Activated CD4-positive, alpha-beta T cell treated with anti-CD3 and anti-CD28 coated beads, Interleukin-2, Interleukin-6, amounts not matched to agents 100 ng/mL and 50 ng/mL, durations not matched to agents 16 hours and 8 hours (primary cell): ENCODE measurements at regions not wholly inside any gene's neighbourhood (a gene's known extent, or its start where the extent isn't known, plus 50 kb on each side); places are given as distances from the start of the nearest gene placed in this dataset.
A peak's percentile ranks its signal among the peaks of the same experiment; 100 is the strongest.
"Not testable (repeated sequence)": the region's sequence is repeated elsewhere in the genome, so short reads cannot be mapped to it uniquely, and the experiment has no call there.

ENCODE experiments used
- DNase-seq: peaks from one replicate; pipeline ENCODE4 v3.0.0-alpha.2; 2020

DNA sequence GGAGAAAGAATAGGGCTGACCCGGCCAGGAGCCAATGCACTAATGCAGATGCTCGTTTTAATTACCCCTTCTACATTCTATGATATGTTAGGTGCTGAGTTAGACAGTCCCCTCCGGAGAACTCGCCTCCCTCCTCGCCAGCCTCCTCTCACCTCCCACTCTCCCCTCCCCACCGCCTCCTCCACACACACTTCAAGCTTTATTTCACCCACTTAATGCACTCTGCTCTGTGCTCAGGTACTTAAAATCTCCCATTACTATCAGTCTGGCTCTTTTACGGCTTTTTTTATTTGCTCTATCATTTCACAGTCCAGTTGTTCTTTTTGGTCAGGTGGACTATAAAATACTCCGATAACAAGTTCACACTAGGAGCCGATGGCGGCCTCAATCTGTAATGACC is 231.6 kb downstream of the TEX36 start:
- no peak for DNase-seq

GRCh38 chr10:125450218-125450617 is 232.7 kb downstream of the TEX36 start:
- no peak for DNase-seq

- no peak for DNase-seq
These were observed 233.4 kb downstream of the TEX36 start for GRCh38 chr10:125449571-125449970.

DNA sequence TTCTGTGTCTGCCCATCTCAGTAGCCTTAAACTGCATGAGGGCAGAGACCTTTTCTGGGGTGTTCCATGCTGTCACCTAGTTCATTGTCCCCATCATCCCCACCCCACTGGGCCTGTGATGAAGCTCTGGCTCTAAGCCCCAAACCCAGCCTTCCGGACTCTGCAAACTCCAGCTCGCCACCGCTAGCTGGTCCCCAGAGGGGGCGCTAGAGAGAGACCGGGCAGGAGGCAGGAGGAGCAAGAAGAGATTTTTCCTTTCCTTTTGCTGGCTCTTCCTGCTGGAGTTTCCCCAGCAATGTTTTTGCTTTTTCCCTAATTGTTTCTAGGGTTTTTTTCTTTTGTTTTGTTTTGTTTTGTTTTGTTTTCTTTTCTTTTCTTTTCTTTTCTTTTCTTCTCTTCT is 234.4 kb downstream of the TEX36 start:
- DNase-seq: peak; percentile 20

DNA sequence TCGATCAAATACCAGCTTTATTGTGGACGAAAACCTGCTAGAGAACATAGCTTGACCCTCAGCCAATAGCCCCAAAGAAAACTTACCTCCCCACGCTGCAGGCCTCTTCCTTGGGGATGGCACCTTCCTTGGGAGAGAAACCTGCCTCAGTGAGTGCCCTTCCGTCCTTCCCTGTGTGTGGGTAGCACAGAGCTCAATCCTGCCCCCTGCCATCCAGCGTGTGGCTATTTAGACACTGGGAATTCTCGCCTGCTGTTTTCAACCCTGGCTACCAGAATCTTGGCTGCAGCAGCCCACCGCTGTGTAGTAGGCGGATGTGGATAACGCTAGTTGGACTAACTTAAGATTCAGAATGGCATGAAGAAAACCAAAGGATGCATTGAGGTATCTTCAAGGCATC is 238.2 kb downstream of the TEX36 start:
- no peak for DNase-seq

DNA sequence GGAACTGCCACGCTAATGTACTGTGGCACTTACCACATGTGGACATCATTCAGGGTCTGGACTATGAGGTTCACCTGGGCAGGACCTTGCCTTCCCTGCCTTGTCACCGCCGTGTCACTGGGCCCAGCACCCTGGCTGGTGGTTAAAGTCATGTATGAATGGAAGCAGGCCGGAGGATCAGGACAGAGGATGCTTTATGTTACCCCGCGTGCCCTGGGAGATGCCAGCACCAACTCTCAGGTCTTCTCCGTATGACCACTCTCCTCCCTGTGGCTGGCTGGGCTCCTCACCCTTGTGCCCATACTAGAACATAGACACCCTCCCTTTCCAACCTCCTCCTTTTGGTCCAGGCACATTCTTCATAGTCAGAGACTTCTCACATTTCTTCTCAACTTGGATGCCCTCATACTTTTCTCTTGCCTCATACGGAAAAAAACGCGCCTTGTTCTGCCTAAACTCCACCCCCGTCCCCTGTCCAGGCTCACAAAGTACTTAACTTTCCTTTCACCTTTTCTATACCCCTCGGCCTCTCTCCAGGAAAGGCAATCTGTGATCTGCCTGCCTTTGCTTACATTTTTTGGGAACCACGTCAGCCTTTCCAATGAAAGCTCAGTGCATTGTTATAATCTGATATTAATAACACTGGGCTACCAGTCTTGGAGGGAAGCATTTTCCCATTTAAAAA is 240.0 kb downstream of the TEX36 start:
- no peak for DNase-seq

DNA sequence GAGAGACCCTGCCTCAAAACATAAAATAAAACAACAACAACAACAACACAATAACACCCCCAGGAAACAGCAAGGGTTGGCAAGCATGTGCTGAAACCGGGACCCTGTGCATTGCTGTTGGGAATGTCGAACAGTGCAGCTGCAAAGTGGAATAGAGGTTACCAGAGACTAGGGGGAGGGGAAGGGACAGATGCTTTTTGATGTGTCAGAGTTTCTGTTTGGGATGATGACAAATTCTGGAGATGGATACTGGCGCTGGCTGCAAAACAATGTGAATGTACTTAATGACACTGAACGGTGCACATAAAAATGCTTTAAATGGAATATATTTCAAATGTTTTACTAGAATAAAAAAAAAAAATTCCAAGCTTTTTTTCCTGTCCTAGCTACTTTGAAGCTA is 241.8 kb downstream of the TEX36 start:
- no peak for DNase-seq

DNA sequence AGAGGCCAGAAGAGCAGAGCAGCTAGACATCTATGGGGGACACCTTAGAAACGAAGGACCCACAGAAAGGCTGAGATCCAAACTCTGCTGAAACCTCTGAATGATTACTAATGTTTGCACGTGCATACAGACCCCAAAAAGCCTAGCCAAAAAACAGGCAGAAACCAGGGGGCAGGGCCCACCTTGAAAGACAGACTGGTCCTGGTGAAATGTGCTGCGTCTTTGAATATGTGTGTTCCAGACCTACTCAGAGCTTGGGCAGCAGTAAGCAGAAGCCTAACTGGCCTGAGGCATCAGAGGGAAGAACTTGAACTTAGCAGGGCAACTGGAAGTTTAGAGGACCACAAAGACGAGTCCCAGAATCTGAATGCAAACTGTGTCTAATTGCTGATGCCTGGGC is 251.8 kb downstream of the TEX36 start:
- DNase-seq: no peak

- no peak for DNase-seq
These were observed 254.9 kb downstream of the TEX36 start for GRCh38 chr10:125428054-125428453.

- DNase-seq: no peak
These were observed 258.6 kb downstream of the TEX36 start for GRCh38 chr10:125424191-125424847.

GRCh38 chr10:125423569-125423968 is 259.4 kb downstream of the TEX36 start:
- DNase-seq: no peak

GRCh38 chr10:125419831-125420230 is 259.5 kb upstream of the CTBP2 start:
- DNase-seq: no peak

DNA sequence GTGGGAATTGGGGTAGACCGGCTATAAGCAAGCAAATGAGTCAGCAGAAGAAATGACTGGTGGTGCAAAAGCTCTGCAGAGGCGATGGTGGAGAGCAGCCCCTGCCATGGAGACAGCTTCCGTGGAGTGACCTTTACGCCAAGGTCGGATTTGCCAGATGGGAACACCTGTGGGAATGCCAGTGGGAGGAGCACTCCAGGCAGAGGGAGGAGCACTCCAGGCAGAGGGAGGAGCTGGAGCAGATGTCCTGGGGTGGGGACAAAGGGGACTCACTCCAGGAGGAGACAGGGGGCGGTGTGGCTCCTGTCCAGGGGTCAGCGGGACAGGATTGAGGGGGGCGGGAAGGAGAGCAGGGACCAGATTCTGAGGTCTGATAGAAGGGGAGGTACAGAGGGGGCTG is 258.8 kb upstream of the CTBP2 start:
- DNase-seq: no peak

DNA sequence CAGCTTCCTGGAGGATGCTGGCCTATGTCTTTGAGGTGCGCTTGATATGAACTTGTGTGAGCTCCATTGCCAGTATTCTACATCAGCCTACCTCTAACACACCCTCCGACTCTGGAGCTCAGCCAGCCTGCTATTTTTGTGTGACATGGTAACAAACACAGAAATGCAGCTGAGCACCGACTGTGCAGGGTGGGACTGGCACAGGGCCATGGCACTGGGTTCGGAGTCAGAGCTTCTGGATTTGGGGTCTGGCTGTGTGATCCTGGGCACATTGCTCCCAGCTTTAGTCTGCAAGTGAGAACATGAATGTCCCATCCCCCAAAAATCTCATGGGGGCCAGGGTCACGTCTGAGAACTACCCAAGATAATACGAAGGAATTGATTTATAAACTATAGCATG is 257.2 kb upstream of the CTBP2 start:
- no peak for DNase-seq

GRCh38 chr10:125415964-125416363 is 255.6 kb upstream of the CTBP2 start:
- no peak for DNase-seq

DNA sequence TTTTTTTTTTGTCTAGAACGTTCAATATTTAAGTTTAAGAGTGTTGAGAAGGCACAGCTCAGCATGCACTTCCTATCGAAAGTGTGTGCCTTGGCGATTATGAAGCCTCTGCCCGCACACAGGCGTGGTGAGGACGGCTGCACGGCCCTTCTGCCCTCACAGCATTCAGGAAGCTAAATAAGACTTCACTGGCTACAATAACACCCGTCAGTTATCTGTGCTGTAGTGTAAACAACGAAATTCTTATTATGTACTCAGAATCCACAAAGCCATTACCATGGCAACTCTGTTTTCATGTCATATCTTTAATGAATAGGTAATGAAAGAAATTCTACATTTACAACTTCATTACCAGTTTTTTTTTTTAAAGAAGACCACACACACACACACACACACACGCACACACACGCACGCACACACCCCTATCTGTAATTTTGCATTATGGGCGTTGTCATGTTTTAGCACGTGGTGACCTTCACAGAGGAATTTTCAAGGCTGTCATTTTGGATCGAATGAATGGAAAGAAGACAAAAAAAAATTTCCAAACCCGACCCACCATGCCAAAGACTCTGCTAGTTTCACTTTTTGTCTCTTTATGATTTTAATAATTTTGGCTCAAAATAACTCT is 254.8 kb upstream of the CTBP2 start:
- no peak for DNase-seq

- DNase-seq: peak; percentile 10
These were observed 251.4 kb upstream of the CTBP2 start for GRCh38 chr10:125411724-125412123.

DNA sequence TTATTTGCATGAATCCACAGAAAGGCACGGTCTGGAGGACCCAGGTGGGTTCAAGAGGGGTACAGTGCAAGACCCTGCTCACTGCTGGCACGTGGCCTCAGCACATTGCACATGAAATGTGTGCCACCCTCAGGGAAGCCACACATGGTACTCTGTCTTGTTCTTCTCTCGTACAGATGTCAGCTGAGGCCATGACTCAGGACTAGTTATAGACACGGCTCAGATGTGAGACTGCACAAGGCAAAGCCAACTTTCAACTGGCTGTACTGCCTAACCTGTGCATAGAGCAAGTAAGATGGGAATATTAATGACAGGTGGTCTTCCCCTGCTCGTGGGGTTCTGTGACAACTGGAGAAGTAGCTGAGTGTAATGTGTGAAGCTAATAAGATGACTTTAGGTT is 249.4 kb upstream of the CTBP2 start:
- DNase-seq: no peak

- DNase-seq: no peak
These were observed 247.2 kb upstream of the CTBP2 start for GRCh38 chr10:125407557-125407956.

GRCh38 chr10:125407000-125407502 is 246.7 kb upstream of the CTBP2 start:
- no peak for DNase-seq

GRCh38 chr10:125404902-125405301 is 244.5 kb upstream of the CTBP2 start:
- not testable (repeated sequence) for DNase-seq

DNA sequence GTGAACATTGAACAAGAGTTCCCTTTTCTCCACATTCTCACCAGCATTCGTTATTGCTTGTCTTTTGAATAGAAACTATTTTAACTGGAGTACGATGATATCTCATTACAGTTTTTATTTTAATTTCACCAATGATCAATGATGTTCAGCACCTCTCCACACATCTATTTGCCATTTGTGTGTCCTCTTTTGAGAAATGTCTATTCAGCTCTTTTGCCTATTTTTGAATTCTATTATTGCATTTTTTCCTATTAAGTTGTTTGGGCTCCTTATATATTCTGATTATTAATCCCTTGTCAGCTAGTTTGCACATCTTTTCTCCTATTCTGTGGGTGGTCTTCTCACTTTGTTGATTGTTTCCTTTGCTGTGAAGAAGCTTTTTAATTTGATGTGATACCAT is 241.1 kb upstream of the CTBP2 start:
- DNase-seq: no peak

GRCh38 chr10:125399289-125399688 is 238.9 kb upstream of the CTBP2 start:
- DNase-seq: no peak

GRCh38 chr10:125398270-125398669 is 237.9 kb upstream of the CTBP2 start:
- no peak for DNase-seq
